ENCODE measurements at regions not wholly inside any gene's neighbourhood (a gene's known extent, or its start where the extent isn't known, plus 50 kb on each side); places are given as distances from the start of the nearest gene placed in this dataset.

- H3K27ac ChIP-seq (replicated peaks) = no peak overlapping the region
- no peaks in the 10 kb centered on the region for H3K27me3 ChIP-seq (ENCODE audit: insufficient read depth, poor library complexity, severe bottlenecking)
- no peak overlapping the region for H3K4me3 ChIP-seq (replicated peaks; ENCODE audit: insufficient read depth, low read length)
- TF ChIP-seq GABPA (IDR thresholded peaks at IDR 0.05; ENCODE audit: low read depth) (no peak), REST (IDR thresholded peaks at IDR 0.05; ENCODE audit: insufficient replicate concordance, low read depth) (no peak), POLR2AphosphoS5 (IDR thresholded peaks at IDR 0.05; ENCODE audit: low read depth) (no peak), SPI1 (IDR thresholded peaks at IDR 0.05; ENCODE audit: borderline replicate concordance, low read depth) (no peak), CTCF (IDR thresholded peaks at IDR 0.05; ENCODE audit: insufficient read depth, low read length) (no peak)
- no peak for DNase-seq (ENCODE audit: low read depth in 1 of 2, low spot score in 1 of 2)
These were observed 288.2 kb downstream of the TBL1XR1 start for GRCh38 chr3:176909044-176909443.

GRCh38 chr3:176906046-176906905 lies 291.0 kb downstream of the TBL1XR1 start:
- no peak for DNase-seq (ENCODE audit: low read depth in 1 of 2, low spot score in 1 of 2)
- Histone ChIP-seq H3K27me3 (ENCODE audit: insufficient read depth, poor library complexity, severe bottlenecking) (no peaks in the 10 kb centered on the region), H3K27ac (replicated peaks) (no peak overlapping the region), H3K4me3 (replicated peaks; ENCODE audit: insufficient read depth, low read length) (no peak overlapping the region)
- no peak for TF ChIP-seq SPI1 (IDR thresholded peaks at IDR 0.05; ENCODE audit: borderline replicate concordance, low read depth)
- TF ChIP-seq CTCF (IDR thresholded peaks at IDR 0.05; ENCODE audit: insufficient read depth, low read length) = no peak
- TF ChIP-seq REST (IDR thresholded peaks at IDR 0.05; ENCODE audit: insufficient replicate concordance, low read depth) = no peak
- no peak for TF ChIP-seq POLR2AphosphoS5 (IDR thresholded peaks at IDR 0.05; ENCODE audit: low read depth)
- no peak for TF ChIP-seq GABPA (IDR thresholded peaks at IDR 0.05; ENCODE audit: low read depth)

DNA sequence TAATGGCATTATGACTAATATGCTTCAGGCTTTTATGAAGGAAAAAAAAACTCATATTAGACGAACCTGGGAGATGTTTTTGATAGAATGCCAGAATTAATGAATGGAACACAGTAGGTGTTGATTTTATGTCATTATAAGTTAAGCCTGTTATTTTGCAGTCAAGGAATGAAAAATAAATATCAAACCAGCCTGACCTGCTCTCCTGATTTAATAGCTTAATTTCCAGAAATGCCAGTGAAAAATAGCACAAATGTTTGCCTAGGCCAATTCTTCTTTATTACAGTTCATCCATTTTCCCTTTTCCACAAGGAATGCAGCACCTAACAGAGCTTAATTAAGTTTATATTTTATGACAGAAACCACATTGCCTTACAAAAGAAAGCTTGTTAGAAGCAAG lies 292.0 kb downstream of the TBL1XR1 start:
- H3K27ac ChIP-seq (replicated peaks) = no peak overlapping the region

More for the DNA sequence above, 292.0 kb downstream of the TBL1XR1 start:
- Histone ChIP-seq H3K27me3 (ENCODE audit: insufficient read depth, poor library complexity, severe bottlenecking) (no peaks in the 10 kb centered on the region), H3K4me3 (replicated peaks; ENCODE audit: insufficient read depth, low read length) (no peak overlapping the region)
- TF ChIP-seq REST (IDR thresholded peaks at IDR 0.05; ENCODE audit: insufficient replicate concordance, low read depth) (no peak), POLR2AphosphoS5 (IDR thresholded peaks at IDR 0.05; ENCODE audit: low read depth) (no peak), GABPA (IDR thresholded peaks at IDR 0.05; ENCODE audit: low read depth) (no peak), SPI1 (IDR thresholded peaks at IDR 0.05; ENCODE audit: borderline replicate concordance, low read depth) (no peak), CTCF (IDR thresholded peaks at IDR 0.05; ENCODE audit: insufficient read depth, low read length) (no peak)
- no peak for DNase-seq (ENCODE audit: low read depth in 1 of 2, low spot score in 1 of 2)
